GM18505 (cell line): ENCODE measurements at regions not wholly inside any gene's neighbourhood (a gene's known extent, or its start where the extent isn't known, plus 50 kb on each side); places are given as distances from the start of the nearest gene placed in this dataset.

Experiments used
- ATAC-seq: cut with Tn5 transposase; IDR thresholded peaks from one replicate; pipeline ENCODE4 v1.9.1; 2021; ENCODE audit not compliant: unreplicated experiment
- POLR2A ChIP-seq: IDR thresholded peaks from 4 replicates; pipeline ENCODE4 v1.6.1; 2011; ENCODE audit warnings: borderline replicate concordance; ENCODE audit not compliant: insufficient read depth, insufficient read length; ENCODE audit errors: extremely low read depth

GRCh38 chr2:217146956-217147355, 287.1 kb upstream of the TNP1 start:
- ATAC-seq, result no peak
- no peak for TF ChIP-seq POLR2A

GRCh38 chr2:217142649-217143266, 282.9 kb upstream of the TNP1 start:
- ATAC-seq, result no peak
- no peak for TF ChIP-seq POLR2A

GRCh38 chr2:217138284-217138683, 278.4 kb upstream of the TNP1 start:
- no peak for TF ChIP-seq POLR2A
- no peak for ATAC-seq

GRCh38 chr2:217127744-217128143, 267.9 kb upstream of the TNP1 start:
- no peak for TF ChIP-seq POLR2A
- no peak for ATAC-seq

- ATAC-seq, result no peak
Observed at GRCh38 chr2:217125014-217125413, 265.1 kb upstream of the TNP1 start.

GRCh38 chr2:217124050-217124449, 264.2 kb upstream of the TNP1 start:
- no peak for ATAC-seq
- no peak for TF ChIP-seq POLR2A

More at GRCh38 chr2:217125014-217125413, 265.1 kb upstream of the TNP1 start:
- no peak for TF ChIP-seq POLR2A

- ATAC-seq, result no peak
- no peak for TF ChIP-seq POLR2A
Observed at GRCh38 chr2:217121565-217121964, 261.7 kb upstream of the TNP1 start.

GRCh38 chr2:217120429-217120828, 260.6 kb upstream of the TNP1 start:
- TF ChIP-seq POLR2A, result no peak

GRCh38 chr2:217118559-217119284, 258.9 kb upstream of the TNP1 start:
- no peak for TF ChIP-seq POLR2A
- no peak for ATAC-seq

More at GRCh38 chr2:217120429-217120828, 260.6 kb upstream of the TNP1 start:
- no peak for ATAC-seq

GRCh38 chr2:217117523-217117922, 257.7 kb upstream of the TNP1 start:
- TF ChIP-seq POLR2A, result no peak
- ATAC-seq, result no peak

GRCh38 chr2:217116610-217117009, 256.7 kb upstream of the TNP1 start:
- ATAC-seq, result no peak
- TF ChIP-seq POLR2A, result no peak

GRCh38 chr2:217114117-217114516, 254.3 kb upstream of the TNP1 start:
- TF ChIP-seq POLR2A, result no peak
- no peak for ATAC-seq

- no peak for ATAC-seq
- TF ChIP-seq POLR2A, result no peak
Observed at GRCh38 chr2:217113491-217113890, 253.6 kb upstream of the TNP1 start.

GRCh38 chr2:217110550-217110949, 250.7 kb upstream of the TNP1 start:
- no peak for ATAC-seq
- no peak for TF ChIP-seq POLR2A

- no peak for ATAC-seq
- no peak for TF ChIP-seq POLR2A
Observed at GRCh38 chr2:217108575-217109027, 248.7 kb upstream of the TNP1 start.

- no peak for ATAC-seq
- no peak for TF ChIP-seq POLR2A
Observed at GRCh38 chr2:217108086-217108485, 248.2 kb upstream of the TNP1 start.
